ENCODE measurements at regions not wholly inside any gene's neighbourhood (a gene's known extent, or its start where the extent isn't known, plus 50 kb on each side); places are given as distances from the start of the nearest gene placed in this dataset.

DNA sequence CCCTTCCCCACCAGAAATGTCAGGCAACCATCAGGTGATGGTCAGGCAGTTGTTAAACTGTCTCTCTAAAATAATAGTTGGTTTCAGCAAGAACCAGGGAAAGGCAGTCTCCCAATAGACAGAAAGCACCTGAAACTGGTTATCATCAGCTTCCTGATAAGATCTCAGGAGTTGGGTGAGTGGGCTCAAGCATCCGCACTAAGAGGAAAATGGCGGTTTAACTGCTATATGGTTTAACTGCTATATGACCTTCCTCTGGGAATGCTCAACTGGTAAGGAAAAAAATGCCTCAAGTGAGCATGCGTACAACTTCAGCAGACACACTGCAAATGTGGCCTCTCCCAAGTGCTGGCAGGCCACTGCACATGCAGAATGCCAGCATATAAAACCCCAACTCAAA, 240.8 kb upstream of the CMC1 start:
- TF ChIP-seq, protein P1, sequence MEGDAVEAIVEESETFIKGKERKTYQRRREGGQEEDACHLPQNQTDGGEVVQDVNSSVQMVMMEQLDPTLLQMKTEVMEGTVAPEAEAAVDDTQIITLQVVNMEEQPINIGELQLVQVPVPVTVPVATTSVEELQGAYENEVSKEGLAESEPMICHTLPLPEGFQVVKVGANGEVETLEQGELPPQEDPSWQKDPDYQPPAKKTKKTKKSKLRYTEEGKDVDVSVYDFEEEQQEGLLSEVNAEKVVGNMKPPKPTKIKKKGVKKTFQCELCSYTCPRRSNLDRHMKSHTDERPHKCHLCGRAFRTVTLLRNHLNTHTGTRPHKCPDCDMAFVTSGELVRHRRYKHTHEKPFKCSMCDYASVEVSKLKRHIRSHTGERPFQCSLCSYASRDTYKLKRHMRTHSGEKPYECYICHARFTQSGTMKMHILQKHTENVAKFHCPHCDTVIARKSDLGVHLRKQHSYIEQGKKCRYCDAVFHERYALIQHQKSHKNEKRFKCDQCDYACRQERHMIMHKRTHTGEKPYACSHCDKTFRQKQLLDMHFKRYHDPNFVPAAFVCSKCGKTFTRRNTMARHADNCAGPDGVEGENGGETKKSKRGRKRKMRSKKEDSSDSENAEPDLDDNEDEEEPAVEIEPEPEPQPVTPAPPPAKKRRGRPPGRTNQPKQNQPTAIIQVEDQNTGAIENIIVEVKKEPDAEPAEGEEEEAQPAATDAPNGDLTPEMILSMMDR (IDR thresholded peaks at IDR 0.05), result no peak
- TF ChIP-seq POLR2A (IDR thresholded peaks at IDR 0.05), result no peak

All from breast epithelium (tissue), 3 donors.